AG08396 (cell line): ENCODE measurements at regions not wholly inside any gene's neighbourhood (a gene's known extent, or its start where the extent isn't known, plus 50 kb on each side); places are given as distances from the start of the nearest gene placed in this dataset.

ENCODE experiments used
- DNase-seq: peaks from one replicate; pipeline ENCODE4 v3.0.0; 2012; ENCODE audit warnings: low spot score, mixed read lengths

- no peak for DNase-seq
These were observed 733.0 kb upstream of the FZD8 start for GRCh38 chr10:36375107-36375506.

GRCh38 chr10:36373424-36374096 lies 731.5 kb upstream of the FZD8 start:
- DNase-seq: no peak

GRCh38 chr10:36367362-36367761 lies 725.3 kb upstream of the FZD8 start:
- DNase-seq: no peak

- no peak for DNase-seq
These were observed 724.7 kb upstream of the FZD8 start for GRCh38 chr10:36366843-36367242.

GRCh38 chr10:36366065-36366464 lies 724.0 kb upstream of the FZD8 start:
- DNase-seq: no peak

- no peak for DNase-seq
These were observed 720.2 kb upstream of the FZD8 start for GRCh38 chr10:36362257-36362656.

- DNase-seq: peak; percentile 17
These were observed 716.6 kb upstream of the FZD8 start for GRCh38 chr10:36358736-36359135.

- no peak for DNase-seq
These were observed 712.5 kb upstream of the FZD8 start for GRCh38 chr10:36354633-36355032.

GRCh38 chr10:36351159-36351558 lies 709.1 kb upstream of the FZD8 start:
- no peak for DNase-seq

- DNase-seq: peak; percentile 74
These were observed 707.5 kb upstream of the FZD8 start for GRCh38 chr10:36349445-36350078.

GRCh38 chr10:36345807-36346206 lies 703.7 kb upstream of the FZD8 start:
- no peak for DNase-seq

GRCh38 chr10:36345175-36345533 lies 703.1 kb upstream of the FZD8 start:
- no peak for DNase-seq

GRCh38 chr10:36344240-36345174 lies 702.4 kb upstream of the FZD8 start:
- DNase-seq: no peak

GRCh38 chr10:36342781-36343180 lies 700.7 kb upstream of the FZD8 start:
- no peak for DNase-seq

GRCh38 chr10:36341471-36341870 lies 699.4 kb upstream of the FZD8 start:
- no peak for DNase-seq

- DNase-seq: no peak
These were observed 694.2 kb upstream of the FZD8 start for GRCh38 chr10:36336315-36336714.

GRCh38 chr10:36333446-36333845 lies 691.4 kb upstream of the FZD8 start:
- no peak for DNase-seq

GRCh38 chr10:36332926-36333325 lies 690.8 kb upstream of the FZD8 start:
- DNase-seq: no peak

GRCh38 chr10:36331121-36331520 lies 689.0 kb upstream of the FZD8 start:
- DNase-seq: no peak

GRCh38 chr10:36325815-36326214 lies 683.7 kb upstream of the FZD8 start:
- DNase-seq: no peak

GRCh38 chr10:36324831-36325230 lies 682.7 kb upstream of the FZD8 start:
- DNase-seq: no peak

- DNase-seq: no peak
These were observed 671.0 kb upstream of the FZD8 start for GRCh38 chr10:36313142-36313541.

GRCh38 chr10:36303896-36304295 lies 661.8 kb upstream of the FZD8 start:
- no peak for DNase-seq
